Fibroblast of lung (primary cell): ENCODE measurements at regions not wholly inside any gene's neighbourhood (a gene's known extent, or its start where the extent isn't known, plus 50 kb on each side); places are given as distances from the start of the nearest gene placed in this dataset.

Experiments
- CTCF ChIP-seq, 2 donors: IDR thresholded peaks in 1 of 2; conservative IDR thresholded peaks in 1 of 2; 1 replicate in 1 of 2; 2 replicates in 1 of 2; pipeline ENCODE4 v1.5.1; 2011 to 2012; ENCODE audit warnings: low read length in 2 of 2, control low read depth in 1 of 2, inconsistent platforms in 1 of 2, low read depth in 1 of 2, mild to moderate bottlenecking in 1 of 2
- EZH2 ChIP-seq: IDR thresholded peaks from 2 replicates; pipeline ENCODE4 v1.5.1; 2012; ENCODE audit warnings: low read length, control low read depth, mild to moderate bottlenecking; ENCODE audit errors: missing control alignments

DNA sequence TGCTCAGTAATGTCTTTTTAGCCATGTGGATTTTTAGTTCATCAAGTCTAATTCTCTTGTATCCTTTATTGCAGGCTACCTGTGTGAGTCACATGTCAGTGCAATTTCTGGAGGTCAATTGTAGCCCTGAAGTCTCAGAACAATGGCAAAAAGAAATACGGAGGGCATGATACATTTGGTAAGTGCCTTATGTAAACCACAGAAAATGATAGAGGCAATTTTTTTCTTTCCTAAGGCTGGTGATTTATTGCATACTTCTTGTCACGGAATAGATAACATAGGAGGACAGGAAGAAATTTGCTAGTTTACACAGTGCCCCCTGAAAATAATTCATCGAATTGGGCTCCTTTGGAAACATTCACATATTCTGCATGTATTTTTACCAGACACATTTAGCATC is 235.9 kb downstream of the DMRTA1 start:
- TF ChIP-seq CTCF (conservative IDR thresholded peaks at IDR 0.05 in 1 of 2, IDR thresholded peaks at IDR 0.05 in 1 of 2; ENCODE audit: low read depth in 1 of 2, low read length in 2 of 2) (no peak), EZH2 (no peak)
